GM12865 (cell line): ENCODE measurements at regions not wholly inside any gene's neighbourhood (a gene's known extent, or its start where the extent isn't known, plus 50 kb on each side); places are given as distances from the start of the nearest gene placed in this dataset.
"Not testable (repeated sequence)": the region's sequence is repeated elsewhere in the genome, so short reads cannot be mapped to it uniquely, and the experiment has no call there.

Experiments used
- DNase-seq: peaks from one replicate; pipeline ENCODE4 v3.0.0; 2010; ENCODE audit warnings: low read depth
- H3K4me3 ChIP-seq: 2 replicates; pipeline ENCODE4 v1.5.1; 2011; ENCODE audit warnings: mild to moderate bottlenecking, low read depth, low read length, control low read depth
- TF ChIP-seq, protein P1 (sequence below): IDR thresholded peaks from 2 replicates; pipeline ENCODE4 v1.5.1; 2011; ENCODE audit warnings: low read length, control low read depth, low read depth, inconsistent platforms; ENCODE audit not compliant: insufficient read depth; ENCODE audit errors: missing control alignments

- no peak overlapping the region for H3K4me3 ChIP-seq
- no peak for DNase-seq
- TF ChIP-seq, protein P1, sequence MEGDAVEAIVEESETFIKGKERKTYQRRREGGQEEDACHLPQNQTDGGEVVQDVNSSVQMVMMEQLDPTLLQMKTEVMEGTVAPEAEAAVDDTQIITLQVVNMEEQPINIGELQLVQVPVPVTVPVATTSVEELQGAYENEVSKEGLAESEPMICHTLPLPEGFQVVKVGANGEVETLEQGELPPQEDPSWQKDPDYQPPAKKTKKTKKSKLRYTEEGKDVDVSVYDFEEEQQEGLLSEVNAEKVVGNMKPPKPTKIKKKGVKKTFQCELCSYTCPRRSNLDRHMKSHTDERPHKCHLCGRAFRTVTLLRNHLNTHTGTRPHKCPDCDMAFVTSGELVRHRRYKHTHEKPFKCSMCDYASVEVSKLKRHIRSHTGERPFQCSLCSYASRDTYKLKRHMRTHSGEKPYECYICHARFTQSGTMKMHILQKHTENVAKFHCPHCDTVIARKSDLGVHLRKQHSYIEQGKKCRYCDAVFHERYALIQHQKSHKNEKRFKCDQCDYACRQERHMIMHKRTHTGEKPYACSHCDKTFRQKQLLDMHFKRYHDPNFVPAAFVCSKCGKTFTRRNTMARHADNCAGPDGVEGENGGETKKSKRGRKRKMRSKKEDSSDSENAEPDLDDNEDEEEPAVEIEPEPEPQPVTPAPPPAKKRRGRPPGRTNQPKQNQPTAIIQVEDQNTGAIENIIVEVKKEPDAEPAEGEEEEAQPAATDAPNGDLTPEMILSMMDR = no peak
Observed at GRCh38 chr15:26029146-26029545, 166.0 kb upstream of the ATP10A start.

- no peak for DNase-seq
- TF ChIP-seq, protein P1 = no peak
Observed at GRCh38 chr15:26028086-26028740, 165.1 kb upstream of the ATP10A start.

GRCh38 chr15:26026671-26027070, 163.5 kb upstream of the ATP10A start:
- H3K4me3 ChIP-seq, DNase-seq: not testable (repeated sequence)

More at GRCh38 chr15:26028086-26028740, 165.1 kb upstream of the ATP10A start:
- no peak overlapping the region for H3K4me3 ChIP-seq

DNA sequence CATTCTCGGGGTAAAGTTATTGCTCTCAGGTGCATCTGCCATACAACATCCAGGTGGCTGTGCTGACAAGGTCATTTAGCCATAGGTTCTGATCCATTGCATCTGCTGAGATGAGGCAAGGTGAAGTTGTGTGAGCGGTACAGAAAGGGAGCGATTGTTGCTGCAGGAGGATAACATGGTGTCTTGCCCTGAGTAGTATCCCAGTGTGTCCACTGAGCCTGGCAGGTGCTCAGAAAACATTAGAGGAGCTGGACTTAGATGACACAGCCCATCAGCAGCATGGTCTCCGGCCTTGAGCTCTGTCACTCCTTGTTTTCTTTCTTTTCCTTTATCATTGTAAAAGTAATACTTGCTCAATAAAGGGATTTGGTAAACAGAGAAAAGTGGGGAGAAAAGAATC, 161.1 kb upstream of the ATP10A start:
- DNase-seq = no peak
- no peak overlapping the region for H3K4me3 ChIP-seq
- TF ChIP-seq, protein P1 = no peak

DNA sequence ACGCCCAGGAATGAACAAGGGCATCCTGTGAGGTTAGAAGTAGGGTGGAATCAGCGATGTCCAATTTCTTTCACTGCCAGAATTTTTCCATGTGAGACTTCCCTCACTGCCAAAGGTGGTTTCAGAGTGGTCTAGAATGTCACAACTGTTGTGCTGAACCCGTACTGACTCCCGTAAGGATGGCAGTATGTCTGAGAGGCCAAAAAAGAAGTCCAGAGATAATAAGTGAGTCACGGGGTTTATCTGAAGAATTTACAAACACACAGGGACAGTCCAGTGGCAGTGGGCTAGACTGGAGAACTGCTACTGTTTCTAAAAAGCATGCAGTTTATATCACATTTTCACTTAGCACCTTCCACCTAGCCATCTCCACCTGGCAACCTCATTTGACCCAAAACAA, 160.6 kb upstream of the ATP10A start:
- no peak for DNase-seq
- TF ChIP-seq, protein P1 = no peak

DNA sequence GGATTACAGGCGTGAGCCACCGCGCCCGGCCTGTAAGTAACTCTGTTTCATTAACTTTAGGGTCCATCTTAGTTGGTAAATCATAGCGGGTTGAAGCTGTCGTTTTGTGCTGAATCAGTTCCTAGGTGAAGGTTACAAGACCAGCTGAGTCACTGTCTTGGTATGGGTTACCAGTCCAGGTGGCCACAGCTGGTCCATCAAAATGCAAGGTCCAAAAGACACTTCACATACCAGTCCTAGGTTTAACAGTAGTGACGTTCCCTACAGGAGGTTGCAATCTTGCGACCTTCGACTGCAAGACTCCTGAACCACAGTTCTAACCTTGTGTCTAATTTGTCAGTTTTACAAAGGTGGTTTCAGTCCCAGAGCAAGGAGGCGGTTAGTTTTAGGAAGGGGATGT, 160.1 kb upstream of the ATP10A start:
- H3K4me3 ChIP-seq = no peak overlapping the region
- TF ChIP-seq, protein P1 = no peak
- DNase-seq = no peak

More for the DNA sequence above, 160.6 kb upstream of the ATP10A start:
- no peak overlapping the region for H3K4me3 ChIP-seq

DNA sequence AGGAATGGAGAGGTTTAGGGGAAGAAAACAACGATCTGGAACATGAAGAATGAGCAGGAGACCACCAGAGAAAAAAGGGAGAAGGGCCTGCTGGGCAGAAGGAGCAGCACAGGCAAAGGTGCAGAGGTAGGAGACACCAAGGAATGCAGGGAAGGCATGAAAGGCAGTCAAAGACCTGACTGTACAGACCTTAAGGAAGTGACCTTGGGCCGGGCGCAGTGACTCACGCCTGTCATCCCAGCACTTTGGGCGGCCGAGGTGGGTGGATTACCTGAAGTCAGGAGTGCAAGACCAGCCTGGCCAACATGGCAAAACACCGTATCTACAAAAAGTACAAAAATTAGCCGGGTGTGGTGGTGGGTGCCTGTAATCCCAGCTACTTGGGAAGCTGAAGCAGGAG, 157.7 kb upstream of the ATP10A start:
- DNase-seq = no peak
- TF ChIP-seq, protein P1 = no peak
- H3K4me3 ChIP-seq = no peak overlapping the region
